H4 (cell line): ENCODE measurements at regions not wholly inside any gene's neighbourhood (a gene's known extent, or its start where the extent isn't known, plus 50 kb on each side); places are given as distances from the start of the nearest gene placed in this dataset.

Source experiments
- DNase-seq: peaks from one replicate; pipeline ENCODE4 v3.0.0-alpha.2; 2015; ENCODE audit warnings: low spot score

GRCh38 chr13:105139380-105140285 lies 1395.8 kb downstream of the EFNB2 start:
- peak; percentile 42 for DNase-seq

GRCh38 chr13:105139048-105139379 lies 1396.4 kb downstream of the EFNB2 start:
- DNase-seq: no peak

GRCh38 chr13:105135852-105136615 lies 1399.4 kb downstream of the EFNB2 start:
- DNase-seq: no peak

GRCh38 chr13:105127732-105128131 lies 1407.7 kb downstream of the EFNB2 start:
- DNase-seq: no peak

- no peak for DNase-seq
These were observed 1414.2 kb downstream of the EFNB2 start for GRCh38 chr13:105121221-105121620.

GRCh38 chr13:105118426-105118985 lies 1417.0 kb downstream of the EFNB2 start:
- DNase-seq: no peak

GRCh38 chr13:105116966-105117365 lies 1418.5 kb downstream of the EFNB2 start:
- DNase-seq: no peak

GRCh38 chr13:105112561-105112960 lies 1422.9 kb downstream of the EFNB2 start:
- DNase-seq: no peak

GRCh38 chr13:105107781-105108180 lies 1427.7 kb downstream of the EFNB2 start:
- no peak for DNase-seq

- no peak for DNase-seq
These were observed 1430.0 kb downstream of the EFNB2 start for GRCh38 chr13:105105471-105105870.

- DNase-seq: no peak
These were observed 1437.9 kb downstream of the EFNB2 start for GRCh38 chr13:105097521-105097920.

- DNase-seq: no peak
These were observed 1445.4 kb downstream of the EFNB2 start for GRCh38 chr13:105089858-105090643.

- no peak for DNase-seq
These were observed 1447.5 kb downstream of the EFNB2 start for GRCh38 chr13:105087945-105088344.

GRCh38 chr13:105084931-105085330 lies 1450.5 kb downstream of the EFNB2 start:
- no peak for DNase-seq

GRCh38 chr13:105083992-105084391 lies 1451.5 kb downstream of the EFNB2 start:
- DNase-seq: no peak

GRCh38 chr13:105074755-105075154 lies 1460.7 kb downstream of the EFNB2 start:
- DNase-seq: no peak

- no peak for DNase-seq
These were observed 1462.4 kb downstream of the EFNB2 start for GRCh38 chr13:105073041-105073440.

GRCh38 chr13:105070452-105070851 lies 1465.0 kb downstream of the EFNB2 start:
- no peak for DNase-seq

- no peak for DNase-seq
These were observed 1466.4 kb downstream of the EFNB2 start for GRCh38 chr13:105069106-105069505.

- no peak for DNase-seq
These were observed 1471.8 kb downstream of the EFNB2 start for GRCh38 chr13:105063676-105064075.

GRCh38 chr13:105059786-105060185 lies 1475.7 kb downstream of the EFNB2 start:
- DNase-seq: no peak

GRCh38 chr13:105058517-105058916 lies 1476.9 kb downstream of the EFNB2 start:
- DNase-seq: no peak
